A673 (cell line): ENCODE measurements at regions not wholly inside any gene's neighbourhood (a gene's known extent, or its start where the extent isn't known, plus 50 kb on each side); places are given as distances from the start of the nearest gene placed in this dataset.

ENCODE experiments used
- BruUV-seq: library from RNA; stranded (reverse); fragments of 400-500 nt; replicated peaks from 2 replicates; lab custom pipeline; 2021; lab: Mats Ljungman, UMichigan
- CTCF ChIA-PET: fragments of 300-600 bp; sonication (Branson Sonifier 250); formaldehyde crosslinking; loops from one replicate; lab custom pipeline; 2022; ENCODE audit warnings: antibody characterized with exemption; lab: Charles Lee
- POLR2A ChIA-PET: fragments of 300-600 bp; sonication (Branson Sonifier 250); formaldehyde crosslinking; loops from one replicate; lab custom pipeline; 2022; ENCODE audit warnings: antibody characterized with exemption; ENCODE audit not compliant: low non-redundant PET; lab: Charles Lee
- DNase-seq: peaks from one replicate; pipeline ENCODE4 v3.0.0-alpha.2; 2015; ENCODE audit warnings: low spot score
- H3K27ac ChIP-seq: fragments of 200-600 bp; sonication (generic); 2 replicates; pipeline ENCODE4 v1.5.1; 2016; ENCODE audit warnings: mixed run types, low read depth, mild to moderate bottlenecking, mixed read lengths, antibody characterized with exemption, low read length; ENCODE audit not compliant: poor library complexity, severe bottlenecking
- H3K27me3 ChIP-seq: fragments of 200-600 bp; sonication (generic); replicated peaks from 2 replicates; pipeline ENCODE4 v1.6.1; 2017; ENCODE audit warnings: mixed run types, low read depth, mild to moderate bottlenecking, mixed read lengths, antibody characterized with exemption, low read length; ENCODE audit not compliant: insufficient read depth, poor library complexity
- H3K36me3 ChIP-seq: fragments of 200-600 bp; sonication (generic); 2 replicates; pipeline ENCODE4 v1.6.1; 2016; ENCODE audit warnings: mixed run types, mild to moderate bottlenecking, mixed read lengths, antibody characterized with exemption, low read length; ENCODE audit not compliant: insufficient read depth, poor library complexity, severe bottlenecking
- H3K4me1 ChIP-seq: fragments of 200-600 bp; sonication (generic); 2 replicates; pipeline ENCODE4 v1.6.1; 2017; ENCODE audit warnings: mixed run types, mild to moderate bottlenecking, mixed read lengths, antibody characterized with exemption, low read length; ENCODE audit not compliant: insufficient read depth, poor library complexity, severe bottlenecking
- H3K4me3 ChIP-seq: fragments of 200-600 bp; sonication (generic); 2 replicates; pipeline ENCODE4 v1.5.1; 2016; ENCODE audit warnings: low read depth, mixed run types, mild to moderate bottlenecking, mixed read lengths, low read length; ENCODE audit not compliant: poor library complexity, severe bottlenecking
- H3K9me3 ChIP-seq: fragments of 200-600 bp; sonication (generic); 2 replicates; pipeline ENCODE4 v1.6.1; 2016; ENCODE audit warnings: mixed run types, low read depth, mild to moderate bottlenecking, mixed read lengths, antibody characterized with exemption, low read length; ENCODE audit not compliant: poor library complexity, severe bottlenecking
- EZH2 ChIP-seq: fragments of 200-600 bp; sonication (generic); IDR thresholded peaks from 2 replicates; pipeline ENCODE4 v1.6.1; 2017; ENCODE audit warnings: borderline replicate concordance, low read depth, mild to moderate bottlenecking, mixed read lengths, antibody characterized with exemption, low read length; ENCODE audit not compliant: poor library complexity, severe bottlenecking
- intact Hi-C: fragments of 100-400 bp; cut with micrococcal nuclease; formaldehyde crosslinking; loops from one replicate; pipeline ENCODE4 v1.10.0; 2022; ENCODE audit not compliant: unreplicated experiment
- TF ChIP-seq, protein P1 (sequence below): fragments of 300-800, 200-600 bp; sonication (generic); conservative IDR thresholded peaks from 2 replicates; pipeline ENCODE4 v1.5.1; 2017; ENCODE audit warnings: low read depth, mild to moderate bottlenecking, antibody characterized with exemption, low read length, moderate library complexity, mixed read lengths

DNA sequence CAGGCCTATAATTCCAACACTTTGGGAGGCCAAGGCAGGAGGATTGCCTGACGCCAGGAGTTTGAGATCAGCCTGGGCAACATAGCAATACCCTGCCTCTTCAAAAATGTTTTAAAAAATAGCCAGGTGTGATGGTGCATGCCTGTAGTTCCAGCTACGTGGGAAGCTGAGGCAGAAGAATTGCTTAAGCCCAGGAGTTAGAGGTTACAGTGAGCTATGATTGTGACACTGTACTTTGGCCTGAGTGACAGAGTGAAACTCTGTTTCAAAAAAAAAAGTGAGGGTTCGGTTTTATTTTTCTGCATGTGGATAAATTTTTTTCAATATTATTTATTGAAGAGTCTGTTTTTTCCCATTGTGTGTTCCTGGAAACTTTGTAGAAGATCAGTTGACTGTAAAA, 208.1 kb downstream of the SLC4A3 start:
- POLR2A ChIA-PET = no interaction called here
- Histone ChIP-seq H3K27me3 (no peaks in the 10 kb centered on the region), H3K36me3 (no peaks in the 10 kb centered on the region), H3K4me3 (no peak overlapping the region), H3K27ac (no peak overlapping the region), H3K4me1 (no peaks in the 10 kb centered on the region), H3K9me3 (no peaks in the 10 kb centered on the region)
- intact Hi-C loops = loop anchor here (5.0 kb wide), 1 partner anchor 98 kb away; no protein-coding TSS in a partner anchor
- TF ChIP-seq, protein P1, sequence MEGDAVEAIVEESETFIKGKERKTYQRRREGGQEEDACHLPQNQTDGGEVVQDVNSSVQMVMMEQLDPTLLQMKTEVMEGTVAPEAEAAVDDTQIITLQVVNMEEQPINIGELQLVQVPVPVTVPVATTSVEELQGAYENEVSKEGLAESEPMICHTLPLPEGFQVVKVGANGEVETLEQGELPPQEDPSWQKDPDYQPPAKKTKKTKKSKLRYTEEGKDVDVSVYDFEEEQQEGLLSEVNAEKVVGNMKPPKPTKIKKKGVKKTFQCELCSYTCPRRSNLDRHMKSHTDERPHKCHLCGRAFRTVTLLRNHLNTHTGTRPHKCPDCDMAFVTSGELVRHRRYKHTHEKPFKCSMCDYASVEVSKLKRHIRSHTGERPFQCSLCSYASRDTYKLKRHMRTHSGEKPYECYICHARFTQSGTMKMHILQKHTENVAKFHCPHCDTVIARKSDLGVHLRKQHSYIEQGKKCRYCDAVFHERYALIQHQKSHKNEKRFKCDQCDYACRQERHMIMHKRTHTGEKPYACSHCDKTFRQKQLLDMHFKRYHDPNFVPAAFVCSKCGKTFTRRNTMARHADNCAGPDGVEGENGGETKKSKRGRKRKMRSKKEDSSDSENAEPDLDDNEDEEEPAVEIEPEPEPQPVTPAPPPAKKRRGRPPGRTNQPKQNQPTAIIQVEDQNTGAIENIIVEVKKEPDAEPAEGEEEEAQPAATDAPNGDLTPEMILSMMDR = no peak
- TF ChIP-seq EZH2 = no peak
- DNase-seq = no peak
- BruUV-seq = no TSS peak
- CTCF ChIA-PET = interaction anchor here (0.9 kb wide), 1 partner anchor 9 kb away, joined by 3 read pairs; no protein-coding TSS in a partner anchor

DNA sequence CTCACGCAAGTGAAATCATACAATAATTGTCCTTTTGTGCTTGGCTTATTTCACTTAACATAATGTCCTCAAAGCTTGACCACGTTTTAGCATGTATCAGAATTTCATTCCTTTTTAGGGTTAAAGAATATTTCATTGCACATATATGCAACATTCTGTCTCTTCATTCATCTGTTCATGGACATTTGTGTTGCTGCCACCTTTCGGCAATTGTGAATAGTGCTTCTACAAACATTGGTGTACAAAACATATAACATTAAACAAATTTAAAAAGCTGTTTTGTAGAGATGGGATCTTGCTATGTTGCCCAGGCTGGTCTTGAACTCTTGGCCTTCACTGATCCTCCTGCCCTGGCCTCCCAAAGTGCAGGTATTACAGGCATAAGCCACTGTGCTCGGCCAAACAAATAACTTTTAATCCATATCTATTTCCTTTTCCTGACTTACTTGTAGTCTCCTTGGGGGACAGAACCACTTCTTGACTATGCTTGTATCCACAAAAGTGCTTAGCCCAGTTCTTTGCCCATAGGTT, 209.3 kb downstream of the SLC4A3 start:
- no peaks in the 10 kb centered on the region for H3K27me3 ChIP-seq
- DNase-seq = peak; percentile 50
- intact Hi-C loops = loop anchor here (5.0 kb wide), 1 partner anchor 99 kb away; no protein-coding TSS in a partner anchor
- no peaks in the 10 kb centered on the region for H3K36me3 ChIP-seq
- BruUV-seq = no TSS peak
- POLR2A ChIA-PET = no interaction called here
- H3K27ac ChIP-seq = no peak overlapping the region
- H3K9me3 ChIP-seq = no peaks in the 10 kb centered on the region
- TF ChIP-seq, protein P1 = peak; percentile 59
- TF ChIP-seq EZH2 = no peak
- CTCF ChIA-PET = interaction anchor here (0.6 to 1.3 kb wide), 5 partner anchors 15 to 147 kb away, joined by 3 to 4 read pairs (median 3); no protein-coding TSS in a partner anchor
- no peaks in the 10 kb centered on the region for H3K4me1 ChIP-seq
- no peak overlapping the region for H3K4me3 ChIP-seq

DNA sequence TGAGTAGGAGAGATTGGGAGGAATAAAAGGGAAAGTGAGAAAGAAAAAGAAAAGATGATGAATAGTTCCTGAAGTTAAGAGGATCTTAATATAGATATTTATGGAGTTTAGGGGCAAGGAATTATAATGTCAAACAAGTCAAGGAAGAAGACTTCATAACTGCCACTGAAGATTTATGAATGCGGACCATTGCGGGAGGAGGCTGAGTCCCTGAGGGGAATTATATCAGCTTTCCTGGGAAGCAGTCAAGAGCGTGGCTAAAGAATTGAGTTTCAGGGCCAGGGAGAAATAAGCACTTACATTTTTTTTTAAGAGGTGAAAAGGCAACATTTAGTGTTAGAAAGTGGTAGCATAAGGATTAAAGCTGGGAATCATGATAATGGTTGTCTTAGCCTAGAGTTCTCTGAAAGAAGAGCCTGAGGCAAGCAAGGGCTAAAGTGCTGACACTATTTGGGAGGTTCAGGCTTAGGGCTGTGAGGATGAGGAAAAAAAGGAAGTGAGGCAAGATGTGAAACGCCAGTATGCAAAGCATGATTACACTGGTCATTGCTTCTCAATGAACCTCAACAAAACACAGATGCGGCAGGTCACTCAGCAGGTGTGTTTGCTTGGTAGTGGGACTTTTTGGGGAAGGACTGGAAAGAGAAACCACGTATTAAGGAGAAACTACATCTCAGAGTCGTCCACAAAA, 217.1 kb downstream of the SLC4A3 start:
- no TSS peak for BruUV-seq
- DNase-seq = no peak
- no peaks in the 10 kb centered on the region for H3K36me3 ChIP-seq
- ChIA-PET CTCF (no interaction called here), POLR2A (no interaction called here)
- H3K27me3 ChIP-seq = no peaks in the 10 kb centered on the region
- intact Hi-C loops = no loop called here
- H3K27ac ChIP-seq = no peak overlapping the region
- no peak overlapping the region for H3K4me3 ChIP-seq
- H3K4me1 ChIP-seq = peaks cover 7% of the 10 kb centered on the region
- TF ChIP-seq, protein P1 = no peak
- no peak for TF ChIP-seq EZH2
- no peaks in the 10 kb centered on the region for H3K9me3 ChIP-seq
